ENCODE measurements at regions not wholly inside any gene's neighbourhood (a gene's known extent, or its start where the extent isn't known, plus 50 kb on each side); places are given as distances from the start of the nearest gene placed in this dataset.

- TF ChIP-seq CTCF (IDR thresholded peaks at IDR 0.05) (no peak), POLR2A (IDR thresholded peaks at IDR 0.05) (no peak)
These were observed 78.8 kb upstream of the MAP4K3 start for GRCh38 chr2:39515897-39516346.
